Stimulated activated CD8-positive, alpha-beta memory T cell treated with anti-CD3 and anti-CD28 coated beads, Interleukin-4, amount 100 ng/mL, for 1 hour (primary cell): ENCODE measurements at regions not wholly inside any gene's neighbourhood (a gene's known extent, or its start where the extent isn't known, plus 50 kb on each side); places are given as distances from the start of the nearest gene placed in this dataset.
A peak's percentile ranks its signal among the peaks of the same experiment; 100 is the strongest.
"Not testable (repeated sequence)": the region's sequence is repeated elsewhere in the genome, so short reads cannot be mapped to it uniquely, and the experiment has no call there.

Source experiments
- DNase-seq, 2 donors: peaks; one replicate each; pipeline ENCODE4 v3.0.0-alpha.2; 2020; ENCODE audit warnings: low read depth in 2 of 2, low spot score in 1 of 2

DNA sequence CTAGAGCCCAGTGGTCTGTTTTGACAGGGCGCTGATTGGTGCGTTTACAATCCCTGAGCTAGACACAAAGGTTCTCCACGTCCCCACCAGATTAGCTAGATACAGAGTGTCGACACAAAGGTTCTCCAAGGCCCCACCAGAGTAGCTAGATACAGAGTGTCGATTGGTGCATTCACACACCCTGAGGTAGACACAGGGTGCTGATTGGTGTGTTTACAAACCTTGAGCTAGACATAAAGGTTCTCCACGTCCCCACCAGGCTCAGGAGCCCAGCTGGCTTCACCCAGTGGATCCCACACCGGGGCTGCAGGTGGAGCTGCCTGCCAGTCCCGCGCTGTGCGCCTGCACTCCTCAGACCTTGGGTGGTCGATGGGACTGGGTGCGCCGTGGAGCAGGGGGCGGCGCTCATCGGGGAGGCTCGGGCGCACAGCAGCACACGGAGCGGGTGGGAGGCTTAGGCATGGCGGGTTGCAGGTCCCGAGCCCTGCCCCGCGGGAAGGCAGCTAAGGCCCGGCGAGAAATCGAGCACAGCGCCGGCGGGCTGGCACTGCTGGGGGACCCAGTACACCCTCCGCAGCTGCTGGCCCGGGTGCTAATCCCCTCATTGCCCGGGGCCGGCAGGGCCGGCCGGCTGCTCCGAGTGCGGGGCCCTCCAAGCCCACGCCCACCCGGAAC is 122.0 kb upstream of the ANKH start:
- not testable (repeated sequence) for DNase-seq

DNA sequence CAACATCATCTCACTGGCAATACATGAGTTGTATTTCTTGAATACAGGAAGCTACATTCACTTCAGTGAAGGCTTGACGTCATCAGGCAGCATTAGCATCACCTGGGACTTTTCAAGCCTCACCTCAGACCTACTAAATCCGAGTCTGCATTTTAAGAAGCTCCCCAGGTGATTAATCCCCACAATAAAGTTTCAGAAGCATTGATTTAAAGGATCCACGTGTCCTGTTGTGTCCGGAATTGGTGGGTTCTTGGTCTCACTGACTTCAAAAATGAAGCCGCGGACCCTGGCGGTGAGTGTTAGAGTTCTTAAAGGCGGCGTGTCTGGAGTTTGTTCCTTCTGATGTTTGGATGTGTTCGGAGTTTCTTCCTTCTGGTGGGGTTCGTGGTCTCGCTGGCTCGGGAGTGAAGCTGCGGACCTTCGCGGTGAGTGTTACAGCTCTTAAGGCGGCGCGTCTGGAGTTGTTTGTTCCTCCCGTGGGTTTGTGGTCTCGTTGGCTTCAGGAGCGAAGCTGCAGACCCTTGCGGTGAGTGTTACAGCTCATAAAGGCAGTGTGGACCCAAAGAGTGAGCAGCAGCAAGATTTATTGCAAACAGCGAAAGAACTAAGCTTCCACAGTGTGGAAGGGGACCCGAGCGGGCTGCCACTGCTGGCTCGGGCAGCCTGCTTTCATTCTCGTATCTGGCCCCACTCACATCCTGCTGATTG is 121.3 kb upstream of the ANKH start:
- peak; percentile 9 to 20 for DNase-seq

DNA sequence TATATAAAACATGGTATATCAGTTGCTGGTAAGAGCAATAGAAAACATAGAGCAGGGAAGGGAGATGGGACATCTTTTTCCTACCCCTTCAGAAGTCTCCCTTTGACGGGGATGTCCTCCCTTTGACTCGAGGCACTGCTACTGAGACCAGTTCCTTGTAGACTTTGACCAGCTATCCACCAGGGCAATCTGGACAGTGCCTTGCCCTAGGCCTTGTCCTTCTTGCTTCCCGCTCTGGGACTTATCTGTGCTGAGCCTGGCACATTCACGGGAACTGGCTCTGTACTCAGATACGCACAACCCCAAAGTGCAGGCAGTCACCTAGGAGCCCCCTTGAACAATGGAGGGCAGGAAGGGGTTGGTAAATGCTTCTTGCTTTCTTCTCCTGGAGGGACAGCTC is 116.6 kb upstream of the ANKH start:
- DNase-seq: no peak

DNA sequence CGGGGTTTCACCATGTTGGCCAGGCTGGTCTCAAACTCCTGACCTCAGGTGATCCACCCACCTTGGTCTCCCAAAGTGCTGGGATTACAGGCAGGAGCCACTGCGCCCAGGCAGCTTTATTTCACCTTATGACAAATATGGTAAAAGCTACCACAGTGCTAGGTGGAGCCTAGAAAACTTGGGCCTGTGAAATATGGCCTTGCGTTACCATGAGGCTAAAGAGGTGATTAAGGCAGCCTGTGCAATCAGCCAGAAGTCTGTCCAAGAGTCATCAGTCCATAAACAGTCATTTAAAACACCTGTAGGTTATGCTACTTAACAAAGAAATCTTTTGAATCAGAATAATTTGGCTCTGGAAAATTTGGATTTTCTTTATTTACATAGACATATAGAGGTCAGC is 114.8 kb upstream of the ANKH start:
- no peak for DNase-seq

DNA sequence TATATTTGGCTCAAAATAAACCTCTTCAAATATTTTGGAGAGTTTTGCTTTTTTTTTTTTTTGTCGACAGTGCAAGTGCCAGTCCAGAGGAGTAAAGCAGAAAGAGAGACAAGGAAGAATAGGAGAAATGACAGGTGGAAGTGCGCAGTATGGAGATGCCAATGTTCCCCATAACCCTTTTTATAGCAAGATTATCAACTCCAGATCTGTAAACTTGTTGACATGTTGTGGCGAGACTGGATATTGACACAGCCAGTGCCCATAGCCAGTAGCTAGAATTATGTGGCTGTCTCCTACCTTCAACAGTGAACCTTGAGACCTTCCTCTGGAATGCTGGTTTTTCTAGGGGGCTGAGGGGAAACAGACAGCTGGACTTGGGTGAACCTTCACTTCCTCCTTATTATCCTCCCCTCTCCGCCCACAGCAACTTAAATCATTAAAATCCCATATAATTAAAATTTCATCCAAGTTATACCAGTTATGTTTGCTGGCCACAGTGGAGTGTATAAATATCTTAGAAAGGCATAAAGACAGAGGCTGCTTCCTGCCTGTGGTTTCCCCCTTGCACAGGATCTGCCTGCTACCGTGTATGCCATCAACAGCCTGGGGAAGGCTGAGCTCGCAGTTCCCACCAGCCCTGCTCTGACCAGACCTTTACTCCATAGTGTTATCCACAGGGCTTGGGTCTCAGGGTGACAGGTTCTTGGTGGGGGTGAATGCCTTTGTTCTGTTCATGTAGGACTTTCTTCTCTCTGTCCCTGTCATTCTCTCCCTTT is 112.3 kb upstream of the ANKH start:
- DNase-seq: peak in 1 of 2 donors; percentile 3

DNA sequence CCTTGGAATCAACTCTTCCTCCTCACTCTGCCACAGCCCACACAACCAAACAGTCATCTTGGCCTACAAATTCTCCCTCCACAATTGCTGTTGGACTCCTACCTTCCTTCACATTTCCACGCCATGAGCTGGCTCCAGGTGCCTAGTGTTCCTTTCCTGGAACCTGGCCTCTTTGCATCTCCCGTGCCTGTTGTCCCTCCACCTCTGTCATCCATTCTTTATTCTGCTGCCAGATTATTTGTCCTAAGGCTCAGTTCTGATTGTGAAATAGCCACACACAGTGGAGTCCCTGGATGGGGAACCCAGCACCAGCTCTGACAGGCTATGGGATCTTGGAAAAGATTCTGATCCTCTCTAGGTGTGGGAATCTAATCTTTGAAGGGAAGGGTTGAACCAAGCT is 109.1 kb upstream of the ANKH start:
- no peak for DNase-seq

DNA sequence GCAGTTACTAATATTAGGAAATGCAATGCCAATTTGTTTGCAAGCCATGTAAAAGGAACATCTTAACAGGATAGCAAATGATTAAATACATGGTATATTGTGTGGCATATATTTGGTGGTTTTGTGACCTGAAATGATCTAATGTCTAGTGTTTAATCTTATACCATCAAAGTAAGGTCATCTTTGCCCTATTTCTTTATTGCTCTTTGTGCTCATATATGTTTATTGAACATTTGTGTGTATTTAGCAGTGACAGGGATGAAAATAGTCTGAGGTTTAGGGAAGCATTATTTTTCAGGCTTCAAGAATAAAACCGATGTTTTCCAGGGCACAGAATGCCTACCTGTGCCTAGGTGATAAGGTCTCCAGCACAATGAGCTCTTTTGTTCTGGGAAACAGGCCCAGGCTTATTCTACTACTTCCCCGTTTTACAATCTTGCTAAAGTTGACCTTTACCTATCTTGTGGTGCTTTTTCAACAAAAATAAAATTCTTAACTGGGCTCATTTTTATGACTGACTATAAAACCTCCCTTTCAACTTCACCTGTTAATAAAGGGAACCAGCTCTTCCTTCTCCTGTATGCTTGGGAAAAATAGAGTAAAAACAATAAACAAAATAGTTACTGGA is 105.6 kb upstream of the ANKH start:
- no peak for DNase-seq

DNA sequence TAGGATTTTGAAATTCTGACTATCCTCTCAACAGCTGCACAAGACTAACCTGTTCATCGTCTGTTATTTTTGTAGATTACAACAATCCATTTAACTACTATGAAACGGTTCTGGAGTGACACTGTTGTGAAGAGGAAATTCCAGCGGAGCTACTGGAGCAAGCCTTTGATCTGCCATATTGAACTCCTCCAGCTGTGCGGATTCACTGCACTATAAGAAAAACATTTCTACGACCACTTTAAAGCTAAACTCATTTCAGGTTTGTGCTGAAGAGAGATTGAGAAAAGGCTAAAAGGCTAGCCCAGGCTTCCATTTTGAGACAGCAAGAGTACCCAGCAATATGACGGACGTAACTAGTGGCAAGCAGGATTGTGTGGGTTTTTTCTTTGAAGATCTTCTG is 104.9 kb upstream of the ANKH start:
- no peak for DNase-seq

DNA sequence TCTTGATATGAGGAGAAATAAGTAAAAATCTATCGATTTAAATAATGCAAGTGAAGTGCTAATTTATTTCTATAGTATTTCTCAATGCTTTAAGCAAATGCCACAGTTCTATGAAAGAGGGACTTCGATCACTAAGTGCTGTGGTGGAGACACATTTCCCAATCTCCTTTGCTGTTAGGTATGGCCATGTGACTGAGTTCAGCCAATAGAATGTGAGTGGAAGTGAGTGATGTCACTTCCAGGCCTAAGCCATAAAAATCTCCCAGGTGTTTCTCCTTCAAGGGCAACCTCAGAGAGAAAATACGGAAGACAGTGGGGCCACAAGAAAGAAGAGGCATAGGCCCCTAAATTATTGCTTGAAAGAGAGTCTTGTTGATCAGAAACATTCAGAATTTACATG is 100.3 kb upstream of the ANKH start:
- no peak for DNase-seq

DNA sequence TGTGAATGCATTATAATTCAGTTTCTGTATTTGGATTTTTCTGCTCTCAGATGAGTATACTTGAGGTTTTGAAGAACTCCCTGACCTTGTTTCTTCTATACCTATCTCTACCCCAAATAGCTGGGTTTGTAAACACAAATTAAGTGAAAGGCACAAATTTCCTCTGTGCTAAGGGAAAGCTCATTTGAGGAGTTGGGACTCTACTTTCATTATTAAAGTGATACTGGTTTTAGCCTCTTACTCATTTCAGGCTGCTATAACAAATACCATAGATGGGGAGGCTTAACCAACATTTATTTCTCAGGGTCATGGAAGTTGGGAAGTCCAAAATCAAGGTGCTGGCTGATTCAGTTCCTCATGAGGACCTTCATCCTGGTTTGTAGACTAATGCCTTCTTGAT is 97.2 kb upstream of the ANKH start:
- no peak for DNase-seq

DNA sequence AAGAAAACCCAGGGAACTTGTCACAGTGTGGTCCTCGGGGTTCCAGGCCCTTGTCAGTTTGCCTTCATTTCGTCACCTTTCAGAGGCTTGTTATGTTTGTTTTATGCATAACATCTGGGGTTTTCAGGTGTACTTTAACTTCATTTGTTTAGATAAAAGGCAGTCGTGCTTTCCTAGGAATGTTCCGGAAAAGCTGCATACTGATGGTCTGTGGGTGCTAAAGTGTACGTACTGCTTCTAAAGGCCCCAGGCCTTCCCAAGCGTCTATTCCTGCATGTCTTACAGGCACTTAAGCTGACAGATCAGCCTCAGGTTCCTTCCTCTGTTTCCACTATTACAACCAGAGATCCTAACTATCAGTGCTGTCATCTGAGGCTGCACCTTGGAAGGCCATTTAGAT is 95.6 kb upstream of the ANKH start:
- DNase-seq: no peak

DNA sequence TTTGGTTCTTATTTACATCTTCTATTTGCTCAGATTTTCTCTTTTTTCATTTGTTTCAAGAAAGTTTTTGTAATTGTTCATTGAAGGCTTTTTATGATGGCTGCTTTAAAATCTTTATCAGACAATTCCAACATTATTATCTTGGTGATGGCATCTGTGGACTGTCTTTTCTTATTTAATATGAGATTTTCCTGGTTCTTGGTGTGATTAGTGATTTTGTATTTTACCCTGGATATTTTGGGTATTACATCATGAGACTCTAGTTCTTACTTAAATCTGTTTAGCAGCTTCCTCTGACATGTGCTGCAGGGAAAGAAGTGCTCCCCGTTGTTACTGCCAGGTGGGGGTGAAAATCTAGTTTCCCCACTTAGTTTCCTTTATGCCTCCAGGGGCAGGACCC is 94.2 kb upstream of the ANKH start:
- no peak for DNase-seq

DNA sequence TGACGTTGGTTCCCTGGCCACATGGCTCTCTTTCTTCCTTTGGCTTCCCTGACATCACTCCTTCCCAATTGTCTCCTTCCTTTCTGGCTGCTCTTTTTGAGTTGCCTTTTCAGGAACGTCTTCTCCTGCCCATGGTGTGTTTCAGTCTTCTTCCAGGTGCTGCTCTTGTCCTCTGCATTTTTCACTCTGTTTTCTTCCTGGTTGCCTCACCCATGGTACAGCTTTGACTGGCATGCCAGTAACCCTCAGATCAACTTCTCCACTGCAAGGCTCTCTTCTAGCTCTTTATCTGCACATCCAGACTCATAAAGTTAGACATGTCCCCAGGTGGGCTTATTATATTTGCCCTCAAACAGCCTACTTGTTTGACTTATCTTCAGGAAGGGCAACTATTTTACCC is 91.0 kb upstream of the ANKH start:
- DNase-seq: no peak

DNA sequence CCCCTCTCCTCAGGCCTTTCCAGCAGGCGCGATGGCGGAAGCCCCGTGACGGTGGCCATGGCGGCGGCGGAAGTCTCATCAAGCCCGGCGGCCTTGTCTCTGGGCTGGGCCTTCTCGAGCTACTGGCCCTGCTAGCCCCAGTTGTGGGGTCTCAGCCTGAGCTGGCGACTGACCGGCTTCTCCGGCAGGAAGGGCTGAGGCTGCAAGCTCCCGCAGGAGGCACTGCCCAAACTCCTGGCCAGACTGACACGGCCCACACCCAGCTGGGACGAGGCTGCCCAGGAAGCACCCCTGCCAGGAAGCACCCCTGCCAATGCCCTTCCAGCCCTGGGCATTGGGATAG is 88.5 kb upstream of the ANKH start:
- no peak for DNase-seq

DNA sequence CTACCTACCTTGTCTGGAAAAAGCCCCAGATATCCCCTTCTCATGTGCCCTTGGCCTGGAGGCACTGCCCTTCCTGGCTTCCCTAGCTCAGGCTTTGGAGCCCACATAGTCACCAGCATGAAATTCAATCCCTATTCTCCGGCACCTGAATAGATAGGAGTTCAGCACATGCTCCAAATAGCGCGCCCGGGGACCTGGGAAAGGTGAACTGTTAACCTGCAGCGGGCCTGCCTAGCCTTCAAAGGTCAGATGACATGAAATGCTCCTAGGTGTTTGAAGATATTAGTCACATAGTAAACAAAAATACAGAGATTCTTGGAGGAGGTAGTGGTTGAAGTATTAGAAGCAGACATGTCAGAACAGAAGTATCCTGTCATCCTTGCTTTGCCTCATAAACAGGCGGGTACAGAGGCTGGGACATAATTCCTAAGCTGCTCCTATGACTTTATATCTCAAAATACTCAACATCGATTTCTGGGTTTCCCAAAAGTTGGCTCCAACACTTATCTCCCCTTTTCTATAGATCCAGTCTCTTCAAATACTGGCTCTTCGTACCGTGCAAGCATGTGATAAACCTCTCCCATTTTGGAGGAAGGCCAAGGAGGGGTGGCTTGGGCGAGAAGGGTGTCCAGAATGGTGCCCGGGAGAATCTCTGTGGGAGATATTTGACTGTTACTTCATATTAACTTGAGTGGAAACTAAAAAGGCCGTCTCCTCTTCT is 88.0 kb upstream of the ANKH start:
- no peak for DNase-seq

DNA sequence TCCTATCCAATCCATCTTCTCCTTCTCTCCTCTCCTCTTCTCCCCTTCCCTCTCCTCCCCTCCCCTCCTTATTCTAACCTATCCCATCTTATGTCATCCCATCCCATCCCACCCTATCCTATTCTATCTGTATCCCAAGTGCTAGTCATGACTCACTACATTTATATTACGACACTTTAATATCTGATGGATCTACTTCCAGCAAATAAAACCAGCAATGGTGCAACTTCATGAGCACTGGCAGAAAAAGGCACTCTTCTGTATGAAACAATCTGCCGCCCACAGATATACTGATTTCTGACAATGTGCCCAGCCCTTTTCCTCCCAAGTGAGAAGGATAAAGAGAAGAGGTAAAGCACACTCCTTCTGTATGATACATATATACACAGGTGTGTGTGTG is 86.6 kb upstream of the ANKH start:
- DNase-seq: no peak

DNA sequence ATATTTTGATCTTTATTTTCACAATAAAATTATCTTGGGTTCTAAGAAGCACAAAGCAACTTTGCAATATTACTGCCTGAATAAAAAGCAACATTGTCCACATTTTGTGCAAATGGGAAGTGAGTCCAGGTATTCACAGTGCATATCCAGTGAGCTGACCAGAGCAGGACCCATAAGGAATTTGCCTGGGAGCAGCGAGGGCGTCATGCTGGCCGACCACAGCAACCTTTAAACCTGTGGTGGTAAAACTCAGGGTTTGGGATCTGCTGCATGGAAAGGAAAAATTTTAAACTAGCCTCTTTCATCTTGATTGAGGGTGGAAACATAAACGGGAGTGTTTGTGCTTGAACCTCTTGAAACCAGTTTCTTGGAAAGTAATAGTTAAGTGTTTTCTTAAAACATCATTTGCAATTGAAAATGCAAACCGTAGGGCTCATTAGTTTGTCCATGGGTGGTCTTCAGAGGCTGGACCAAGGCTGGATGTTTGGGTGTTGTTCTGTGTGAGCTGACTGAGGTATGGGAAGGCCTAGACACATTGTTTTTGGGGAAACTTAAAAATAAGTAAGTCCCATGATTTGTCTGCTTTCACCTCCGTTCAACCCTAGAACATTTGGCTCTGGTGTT is 85.0 kb upstream of the ANKH start:
- no peak for DNase-seq

DNA sequence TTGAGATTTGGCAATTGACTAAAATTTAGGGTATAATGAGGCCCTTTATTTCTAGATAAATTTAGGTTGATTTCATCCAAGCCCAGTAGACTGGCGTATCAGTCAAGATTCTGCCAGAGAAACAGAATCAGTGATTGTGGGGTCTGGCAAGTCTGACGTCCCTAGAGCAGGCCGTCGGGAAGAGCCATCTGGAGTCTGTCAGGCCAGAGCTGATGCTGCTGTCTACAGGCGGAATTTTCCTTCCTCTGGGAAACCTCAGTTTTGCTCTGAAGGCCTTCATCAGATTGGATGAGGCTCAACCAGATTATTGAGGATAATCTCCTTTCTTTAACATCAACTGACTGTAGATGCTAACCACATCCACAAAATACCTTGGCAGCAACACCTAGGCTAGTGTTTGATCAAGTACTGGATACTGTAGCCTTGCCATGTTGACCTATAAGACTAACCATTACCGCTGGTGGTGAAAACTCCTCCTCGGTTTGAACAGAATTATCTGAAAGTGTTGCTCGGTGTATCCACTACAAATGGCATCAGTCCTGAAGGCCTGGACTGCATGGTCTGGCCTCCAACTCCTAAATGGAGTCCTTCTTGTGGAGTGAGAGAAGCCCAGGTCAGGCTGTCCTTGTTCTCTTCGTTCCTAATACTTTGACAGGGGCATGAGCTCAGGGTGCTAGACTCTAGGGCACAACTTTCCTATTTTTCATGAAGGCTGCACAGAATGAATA is 83.2 kb upstream of the ANKH start:
- no peak for DNase-seq

DNA sequence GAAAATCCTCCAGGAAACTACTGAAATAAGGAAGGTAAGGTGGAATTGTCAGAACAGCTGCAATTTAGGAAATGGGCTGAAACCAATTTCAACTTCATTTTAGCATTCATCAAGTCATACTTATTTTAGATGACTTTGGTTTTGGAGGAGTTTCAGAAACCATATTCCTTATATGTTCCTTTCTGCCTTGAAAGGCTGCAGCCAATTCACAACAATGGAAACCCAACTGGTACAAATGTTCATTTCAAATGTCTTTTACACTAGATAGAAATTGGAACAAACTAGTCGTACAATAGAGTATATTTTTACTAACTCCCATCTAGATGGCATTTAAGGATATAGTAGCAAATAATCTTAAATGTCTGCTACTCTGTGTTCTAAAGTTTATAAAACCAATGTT is 82.6 kb upstream of the ANKH start:
- DNase-seq: no peak

DNA sequence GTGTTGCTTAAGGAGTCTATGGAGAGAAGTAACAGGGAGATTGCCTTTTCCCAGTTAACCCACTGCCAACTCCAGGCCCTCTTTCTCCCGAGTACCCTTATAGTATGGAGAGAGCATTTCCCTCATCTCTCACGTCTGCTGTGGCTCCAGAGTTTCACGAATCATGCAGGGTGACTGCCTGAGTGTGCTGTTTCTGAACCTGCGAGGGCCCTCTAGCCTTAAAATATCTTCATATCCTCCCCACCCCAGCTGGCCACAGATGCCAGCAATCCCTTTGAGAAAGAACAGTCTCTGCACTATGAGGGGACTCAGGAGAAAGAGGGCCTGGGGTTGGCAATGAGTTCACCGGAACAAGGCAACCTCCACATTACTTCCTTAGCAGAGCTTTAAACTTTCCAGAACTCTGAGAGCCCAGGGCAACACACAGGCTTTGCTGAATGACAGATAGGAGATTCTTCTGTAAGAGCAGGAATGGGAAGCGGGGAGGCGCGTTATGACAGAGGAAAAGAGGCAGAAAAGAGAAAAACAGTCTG is 81.6 kb upstream of the ANKH start:
- DNase-seq: no peak
